ENCODE measurements at regions not wholly inside any gene's neighbourhood (a gene's known extent, or its start where the extent isn't known, plus 50 kb on each side); places are given as distances from the start of the nearest gene placed in this dataset.
A peak's percentile ranks its signal among the peaks of the same experiment; 100 is the strongest.

- TF ChIP-seq ZNF513 (tag by site-specific recombination; IDR thresholded peaks at IDR 0.05) (peak; percentile 55), ZNF558 (tag by site-specific recombination; IDR thresholded peaks at IDR 0.05) (no peak), ZNF24 (tag by site-specific recombination; IDR thresholded peaks at IDR 0.05) (no peak), FEZF1 (tag by site-specific recombination; IDR thresholded peaks at IDR 0.05) (no peak), ZNF776 (tag by site-specific recombination; IDR thresholded peaks at IDR 0.05; ENCODE audit: borderline replicate concordance) (no peak), GLIS2 (tag by site-specific recombination; IDR thresholded peaks at IDR 0.05) (peak; percentile 95), MZF1 (tag by site-specific recombination; IDR thresholded peaks at IDR 0.05; ENCODE audit: borderline replicate concordance) (no peak), ZEB2 (tag by site-specific recombination; IDR thresholded peaks at IDR 0.05) (peak; percentile 65; the same call in 1 of the 2 replicates), ZNF416 (tag by site-specific recombination; IDR thresholded peaks at IDR 0.05) (no peak), YY2 (tag by site-specific recombination; IDR thresholded peaks at IDR 0.05) (no peak), ZFP41 (tag by site-specific recombination; IDR thresholded peaks at IDR 0.05; ENCODE audit: borderline replicate concordance) (no peak), EGR2 (tag by site-specific recombination; IDR thresholded peaks at IDR 0.05; ENCODE audit: low read depth) (peak; percentile 75), ZNF133 (tag by site-specific recombination; IDR thresholded peaks at IDR 0.05) (no peak), ZBTB20 (tag by site-specific recombination; IDR thresholded peaks at IDR 0.05) (peak; percentile 70), ZNF138 (tag by site-specific recombination; IDR thresholded peaks at IDR 0.05; ENCODE audit: borderline replicate concordance) (no peak), PATZ1 (tag by site-specific recombination; IDR thresholded peaks at IDR 0.05) (peak; percentile 81), ZNF366 (tag by site-specific recombination; conservative IDR thresholded peaks at IDR 0.05) (no peak), ZNF521 (tag by site-specific recombination; IDR thresholded peaks at IDR 0.05) (no peak), ZNF350 (tag by site-specific recombination; IDR thresholded peaks at IDR 0.05) (no peak), ZSCAN18 (tag by site-specific recombination; IDR thresholded peaks at IDR 0.05) (no peak), ZNF148 (tag by site-specific recombination; IDR thresholded peaks at IDR 0.05; ENCODE audit: borderline replicate concordance) (no peak), HOXA7 (CRISPR knock-in tag; IDR thresholded peaks at IDR 0.05; ENCODE audit: borderline replicate concordance) (no peak), ZNF639 (tag by site-specific recombination; IDR thresholded peaks at IDR 0.05) (no peak), SP7 (tag by site-specific recombination; IDR thresholded peaks at IDR 0.05) (no peak), ZNF610 (tag by site-specific recombination; IDR thresholded peaks at IDR 0.05; ENCODE audit: borderline replicate concordance) (no peak), SETDB1 (IDR thresholded peaks at IDR 0.05; ENCODE audit: insufficient read length, low read length) (no peak), ZSCAN30 (tag by site-specific recombination; IDR thresholded peaks at IDR 0.05) (no peak), ZBTB1 (tag by site-specific recombination; IDR thresholded peaks at IDR 0.05) (no peak), ZNF488 (tag by site-specific recombination; IDR thresholded peaks at IDR 0.05) (no peak)
Observed at GRCh38 chr1:39105841-39106765, 80.0 kb downstream of the NDUFS5 start (continued).
